ENCODE measurements at regions not wholly inside any gene's neighbourhood (a gene's known extent, or its start where the extent isn't known, plus 50 kb on each side); places are given as distances from the start of the nearest gene placed in this dataset.

- no peak for DNase-seq
Measured at GRCh38 chr14:22476887-22477286, 112.1 kb downstream of the DAD1 start.

- no peak for DNase-seq
Measured at GRCh38 chr14:22476005-22476751, 112.8 kb downstream of the DAD1 start.

- no peak for DNase-seq
Measured at GRCh38 chr14:22475381-22475780, 113.6 kb downstream of the DAD1 start.

DNA sequence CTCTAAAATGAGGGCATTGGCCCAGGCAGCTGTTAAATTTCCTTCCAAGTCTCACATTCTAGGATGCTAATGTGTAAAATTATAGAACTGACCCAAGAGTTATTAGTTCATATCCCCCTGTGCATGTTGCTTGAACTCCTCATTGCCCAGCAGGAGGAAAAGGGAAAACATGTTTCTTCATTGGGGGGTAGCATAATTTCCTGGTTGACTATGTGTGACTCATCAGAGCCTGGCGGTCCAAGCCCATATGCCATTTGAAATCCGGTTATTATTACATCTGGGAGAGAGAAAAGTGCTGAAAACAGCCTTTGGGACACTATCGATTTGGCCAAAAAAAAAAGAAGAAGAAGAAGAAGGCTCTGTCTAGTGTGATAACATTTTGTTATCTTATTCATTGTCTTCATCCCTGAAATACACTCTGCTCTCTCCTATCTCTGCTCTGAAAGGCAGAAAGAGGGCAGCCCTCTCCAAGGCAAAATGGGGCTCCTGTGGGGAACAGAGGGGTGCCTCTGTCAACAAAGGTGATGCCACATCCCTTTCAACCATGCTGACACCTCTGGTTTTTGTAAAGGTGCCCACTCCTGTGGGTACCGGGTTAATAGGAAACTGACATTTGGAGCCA is 114.2 kb downstream of the DAD1 start:
- no peak for DNase-seq

DNA sequence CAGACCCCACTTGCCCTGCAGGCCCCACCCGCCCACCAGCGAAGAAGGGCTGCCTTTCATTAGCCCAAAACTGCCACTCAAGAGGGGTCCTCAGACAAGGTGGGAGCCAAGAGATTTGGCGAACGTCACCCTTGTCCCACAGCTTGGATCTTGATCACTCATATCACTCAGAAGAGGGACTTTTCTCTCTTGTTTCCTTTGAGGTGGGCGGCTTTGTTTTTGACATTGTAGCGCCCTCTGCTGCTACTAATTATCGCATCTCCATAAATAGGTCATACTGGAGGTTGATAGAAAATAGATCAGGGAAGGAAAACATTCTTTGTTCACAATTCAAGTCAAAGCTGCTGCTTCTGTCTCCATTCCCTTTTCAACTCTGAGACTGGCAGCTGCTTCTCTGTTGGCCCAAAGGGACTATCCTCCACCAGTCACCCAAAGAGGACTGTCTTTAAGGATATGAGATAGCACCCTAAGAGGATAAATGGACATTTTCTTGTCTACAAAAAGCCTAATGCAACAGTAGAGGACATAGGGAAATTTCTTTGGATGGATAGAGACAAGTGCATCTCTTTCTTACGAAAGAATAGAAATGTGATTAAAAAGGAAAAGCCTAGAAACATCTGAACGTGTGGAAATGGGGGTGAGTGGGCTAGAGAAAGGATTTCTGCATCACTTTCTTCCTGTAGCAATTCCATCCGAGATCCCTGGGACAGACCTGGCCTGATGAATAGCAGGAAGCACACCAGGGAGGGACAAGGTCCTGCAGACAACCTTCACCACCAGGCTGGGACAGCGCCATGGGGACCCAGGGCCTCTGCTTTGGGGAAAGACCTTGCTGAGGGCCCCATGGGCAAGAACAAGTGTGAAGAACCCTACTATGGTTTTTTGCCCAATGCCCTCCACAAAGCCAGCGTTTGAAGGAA is 115.8 kb downstream of the DAD1 start:
- no peak for DNase-seq

DNA sequence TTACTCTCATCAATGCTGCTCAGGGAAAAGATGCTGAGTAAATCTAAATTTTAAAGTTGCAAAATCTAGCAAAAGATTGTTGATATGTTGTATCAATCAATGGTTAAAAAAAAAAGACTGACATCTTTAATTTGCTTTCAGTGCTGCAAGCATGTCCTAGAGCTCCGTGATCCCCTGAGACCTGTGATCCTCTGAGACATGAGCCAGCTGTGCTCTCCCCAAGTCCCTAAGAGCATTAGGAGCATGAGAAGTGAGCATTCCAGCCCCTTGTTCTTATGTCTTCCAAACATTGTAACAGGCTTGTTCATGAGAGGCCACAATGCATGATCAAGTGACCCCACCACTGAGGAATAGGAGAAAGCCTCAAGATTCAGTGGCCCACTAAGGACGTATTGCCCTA is 116.6 kb downstream of the DAD1 start:
- no peak for DNase-seq

GRCh38 chr14:22471545-22472121 is 117.4 kb downstream of the DAD1 start:
- DNase-seq = no peak

DNA sequence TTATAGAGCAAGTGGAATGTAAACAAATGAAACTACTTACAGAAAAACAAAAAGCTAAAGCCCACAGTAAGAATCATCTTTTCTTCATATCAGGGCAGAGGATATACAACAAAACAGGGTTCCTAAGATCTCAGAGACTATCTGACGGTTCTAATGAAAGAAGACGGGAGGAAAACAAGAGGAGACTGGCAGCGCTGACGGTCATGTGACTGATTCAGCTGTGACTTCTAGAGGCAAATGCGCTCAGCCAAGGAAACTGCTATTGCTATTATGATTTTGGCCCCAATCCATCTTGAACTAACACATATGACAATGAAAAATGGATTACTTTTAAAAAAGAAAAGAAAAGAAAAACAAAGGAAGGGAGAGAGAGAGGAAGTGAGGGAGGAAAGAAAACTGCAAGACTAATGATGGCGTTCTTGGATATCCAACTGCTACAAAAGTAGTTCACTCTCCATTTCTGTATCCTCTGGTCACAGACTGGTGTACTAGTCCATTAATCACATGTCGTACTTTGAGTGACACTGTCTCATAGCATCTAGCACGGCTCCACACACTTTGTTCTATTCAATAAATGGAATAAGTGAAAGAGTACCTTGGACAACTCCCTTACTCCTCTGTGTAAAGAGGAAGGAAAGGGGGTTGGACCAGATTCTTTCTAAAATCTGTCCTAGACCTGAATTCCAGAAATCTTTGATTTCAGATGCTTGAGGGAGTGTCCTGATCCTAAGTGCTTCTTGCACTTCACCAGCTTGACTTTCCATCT is 119.3 kb downstream of the DAD1 start:
- DNase-seq = no peak

GRCh38 chr14:22468830-22469229 is 120.2 kb downstream of the DAD1 start:
- DNase-seq = no peak

DNA sequence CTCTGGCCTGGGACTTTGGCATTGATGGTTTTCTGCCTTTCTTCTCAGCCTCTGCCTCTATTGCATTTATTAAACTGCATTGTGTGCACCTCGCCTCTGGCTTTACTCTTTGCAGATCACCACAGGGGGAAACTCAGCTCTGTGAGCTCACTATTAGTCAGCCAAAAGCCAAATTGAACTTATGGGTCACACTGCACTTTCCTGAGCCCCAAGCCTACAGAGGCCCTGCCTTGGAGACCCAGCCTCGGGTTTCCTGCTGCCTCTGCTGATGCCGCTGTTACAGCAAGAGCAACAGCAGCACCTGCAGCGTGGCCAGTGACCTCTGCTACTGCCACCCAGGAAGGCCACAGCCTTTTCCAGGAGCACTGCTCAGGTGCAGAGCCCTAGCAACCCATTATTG is 122.5 kb downstream of the DAD1 start:
- DNase-seq = no peak

GRCh38 chr14:22465201-22465840 is 123.7 kb downstream of the DAD1 start:
- no peak for DNase-seq

- DNase-seq = no peak
Measured at GRCh38 chr14:22464422-22465142, 124.4 kb downstream of the DAD1 start.

GRCh38 chr14:22463763-22464173 is 125.3 kb downstream of the DAD1 start:
- DNase-seq = no peak

GRCh38 chr14:22462923-22463322 is 126.1 kb downstream of the DAD1 start:
- no peak for DNase-seq

GRCh38 chr14:22460461-22461195 is 128.4 kb downstream of the DAD1 start:
- no peak for DNase-seq

DNA sequence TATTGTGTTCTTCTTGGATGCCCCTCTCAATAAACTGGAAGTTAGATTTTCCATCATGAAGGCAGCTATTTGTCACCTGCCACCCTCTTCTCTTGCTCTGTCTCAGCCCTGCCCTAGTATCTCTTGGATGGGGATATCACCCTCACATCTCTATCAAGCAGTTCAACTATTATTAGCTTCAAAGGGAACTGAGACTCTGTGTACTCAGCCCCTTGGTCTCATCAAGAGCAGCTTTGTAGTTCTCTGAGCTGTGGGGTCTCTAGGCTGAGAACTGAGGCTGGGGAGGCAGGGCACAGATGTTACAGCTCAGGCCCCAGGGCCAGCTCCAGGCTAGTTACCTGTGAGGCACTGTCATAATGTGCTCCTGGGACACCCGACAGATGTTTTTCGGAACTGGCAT is 130.3 kb downstream of the DAD1 start:
- DNase-seq = no peak

GRCh38 chr14:22456998-22457594 is 131.9 kb downstream of the DAD1 start:
- DNase-seq = no peak

- DNase-seq = no peak
Measured at GRCh38 chr14:22456421-22456820, 132.6 kb downstream of the DAD1 start.

GRCh38 chr14:22452330-22452729 is 136.7 kb downstream of the DAD1 start:
- no peak for DNase-seq

GRCh38 chr14:22450266-22450665 is 138.8 kb downstream of the DAD1 start:
- no peak for DNase-seq
